PFSK-1 (cell line): ENCODE measurements at regions not wholly inside any gene's neighbourhood (a gene's known extent, or its start where the extent isn't known, plus 50 kb on each side); places are given as distances from the start of the nearest gene placed in this dataset.

Experiments
- FOXP2 ChIP-seq: optimal IDR thresholded peaks from 2 replicates; pipeline ENCODE3; 2011; ENCODE audit warnings: borderline replicate concordance, control low read depth, inconsistent platforms; ENCODE audit not compliant: insufficient read depth; ENCODE audit errors: extremely low read length, extremely low read depth
- POLR2AphosphoS5 ChIP-seq: IDR thresholded peaks from 2 replicates; pipeline ENCODE4 v1.6.1; 2012; ENCODE audit warnings: low read depth, mild to moderate bottlenecking, control low read depth, low read length, moderate library complexity
- REST ChIP-seq, 2 experiments: IDR thresholded peaks; 2 replicates each; pipeline versions ENCODE4 v1.6.1 to v1.8.0; 2011 to 2012; ENCODE audit warnings: low read depth in 2 of 2, low read length in 2 of 2, control low read depth in 1 of 2, inconsistent platforms in 1 of 2, mild to moderate bottlenecking in 1 of 2, moderate library complexity in 1 of 2; ENCODE audit not compliant: insufficient read depth in 1 of 2
- SIN3A ChIP-seq: IDR thresholded peaks from 2 replicates; pipeline ENCODE4 v1.6.1; 2012; ENCODE audit warnings: mild to moderate bottlenecking, low read length, moderate library complexity, borderline replicate concordance; ENCODE audit not compliant: insufficient read depth
- TAF1 ChIP-seq: IDR thresholded peaks from 2 replicates; pipeline ENCODE4 v1.6.1; 2012; ENCODE audit warnings: low read length, control low read depth, borderline replicate concordance; ENCODE audit not compliant: insufficient read depth

DNA sequence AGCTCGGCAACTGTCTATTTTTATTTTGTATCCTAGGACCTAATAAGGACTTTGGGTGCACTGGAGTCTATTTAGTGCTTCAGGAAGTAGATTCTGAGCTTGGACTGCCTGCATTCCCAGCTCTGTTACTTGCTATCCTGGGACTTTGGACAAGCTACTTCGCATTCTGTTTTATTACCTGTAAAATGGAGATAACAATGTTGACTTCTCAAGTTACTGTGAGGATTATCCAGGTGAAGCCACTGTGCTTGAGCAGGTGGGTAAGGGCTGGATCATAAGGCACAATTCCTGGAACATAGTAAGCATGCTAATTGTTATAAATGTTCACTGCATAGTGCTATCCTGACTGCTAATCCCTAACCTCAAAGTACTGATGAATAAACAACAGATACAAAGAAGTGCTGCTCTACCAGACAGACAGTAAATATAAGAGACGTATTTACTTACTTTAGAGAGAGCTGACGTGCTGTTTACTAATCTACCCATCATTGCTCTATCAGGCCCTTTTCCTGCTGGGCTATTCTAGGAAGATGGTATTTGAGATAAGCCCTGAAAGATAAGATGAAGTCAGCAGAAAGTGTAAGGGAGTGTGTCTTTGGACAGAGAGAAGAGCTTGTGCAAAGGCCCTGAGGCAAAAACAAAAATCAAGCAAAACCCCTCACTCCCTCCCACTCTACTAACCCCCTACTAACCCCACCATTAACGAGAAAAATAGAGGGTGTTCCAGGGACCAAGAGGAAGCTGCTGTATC lies 50.8 kb upstream of the FLT1 start:
- TF ChIP-seq POLR2AphosphoS5 = no peak
- no peak for TF ChIP-seq FOXP2
- no peak for TF ChIP-seq TAF1
- TF ChIP-seq SIN3A = no peak
- TF ChIP-seq REST (IDR thresholded peaks at IDR 0.05; ENCODE audit: insufficient read depth in 1 of 2, low read depth in 2 of 2, low read length in 2 of 2) = no peak
